Lower leg skin (tissue), 3 donors: ENCODE measurements at regions not wholly inside any gene's neighbourhood (a gene's known extent, or its start where the extent isn't known, plus 50 kb on each side); places are given as distances from the start of the nearest gene placed in this dataset.
"Not testable (repeated sequence)": the region's sequence is repeated elsewhere in the genome, so short reads cannot be mapped to it uniquely, and the experiment has no call there.

Experiments used
- CTCF ChIP-seq, 3 donors: fragments of 450-650 bp; IDR thresholded peaks; one replicate each; pipeline ENCODE4 v1.5.1; 2016; ENCODE audit warnings: antibody characterized with exemption in 3 of 3, mild to moderate bottlenecking in 3 of 3, moderate library complexity in 2 of 3
- POLR2A ChIP-seq, 2 donors: fragments of 450-650 bp; IDR thresholded peaks; one replicate each; pipeline ENCODE4 v1.6.1; 2016 to 2017; ENCODE audit warnings: antibody characterized with exemption in 2 of 2, mild to moderate bottlenecking in 1 of 2, moderate library complexity in 1 of 2

DNA sequence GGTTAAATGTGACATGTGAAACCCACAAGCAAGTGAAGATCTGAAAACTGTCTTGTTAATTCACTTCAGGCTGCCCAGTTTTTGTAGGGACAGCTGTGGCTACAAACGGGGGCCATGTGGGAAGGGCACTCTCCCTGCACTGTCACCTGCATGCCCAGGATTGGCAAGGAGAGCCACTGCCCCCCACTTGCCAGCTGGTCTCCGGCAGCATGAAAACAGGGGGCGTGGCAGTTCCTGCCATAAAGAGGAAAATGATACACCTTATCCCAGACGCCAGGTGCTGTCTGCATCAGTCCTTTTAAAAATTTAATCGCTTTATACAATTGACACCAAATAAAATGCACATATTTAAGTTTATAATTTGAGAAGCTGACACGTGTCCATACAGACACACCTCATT is 309.1 kb downstream of the KLF13 start:
- TF ChIP-seq CTCF, POLR2A (IDR thresholded peaks at IDR 0.05): not testable (repeated sequence)
